IMR-90 (cell line): ENCODE measurements at regions not wholly inside any gene's neighbourhood (a gene's known extent, or its start where the extent isn't known, plus 50 kb on each side); places are given as distances from the start of the nearest gene placed in this dataset.

Experiments
- ATAC-seq: fragments of 200-7000 bp; cut with Tn5 transposase; 2 replicates; pipeline ENCODE4 v1.9.1; 2020; ENCODE audit warnings: low read depth, mild to moderate bottlenecking, moderate library complexity
- BruUV-seq: library from RNA; stranded (reverse); fragments of 400-500 nt; replicated peaks from 2 replicates; lab custom pipeline; 2021; lab: Mats Ljungman, UMichigan
- CTCF ChIA-PET: fragments of 300-600 bp; formaldehyde crosslinking; extraction: SDS; loops from one replicate; lab custom pipeline; 2021; ENCODE audit warnings: antibody characterized with exemption; lab: Yijun Ruan, JAX
- POLR2A ChIA-PET: fragments of 300-600 bp; sonication (Branson Sonifier 250); formaldehyde crosslinking; loops from one replicate; lab custom pipeline; 2022; ENCODE audit warnings: antibody characterized with exemption; ENCODE audit not compliant: unreplicated experiment; lab: Charles Lee
- DNase-seq: peaks from one replicate; pipeline ENCODE4 v3.0.0; 2013
- H2AFZ ChIP-seq: replicated peaks from 2 replicates; pipeline ENCODE3; 2013; ENCODE audit warnings: low read length, mild to moderate bottlenecking; ENCODE audit not compliant: poor library complexity
- H2AK5ac ChIP-seq: 2 replicates; pipeline ENCODE4 v1.6.1; 2013; ENCODE audit warnings: low read depth, low read length, inconsistent platforms
- H2AK9ac ChIP-seq: replicated peaks from 2 replicates; pipeline ENCODE3; 2013; ENCODE audit warnings: mild to moderate bottlenecking, low read depth, low read length, moderate library complexity; ENCODE audit not compliant: poor library complexity
- H2BK120ac ChIP-seq: 2 replicates; pipeline ENCODE4 v1.6.1; 2013; ENCODE audit warnings: low read depth, low read length, inconsistent platforms
- H2BK15ac ChIP-seq: 3 replicates; pipeline ENCODE4 v1.6.1; 2013; ENCODE audit warnings: low read depth, low read length, inconsistent platforms
- H2BK20ac ChIP-seq: 2 replicates; pipeline ENCODE4 v1.6.1; 2013; ENCODE audit warnings: low read depth, mild to moderate bottlenecking, inconsistent platforms, low read length, moderate library complexity
- H2BK5ac ChIP-seq: 2 replicates; pipeline ENCODE4 v1.6.1; 2013; ENCODE audit warnings: mild to moderate bottlenecking, low read depth, low read length, inconsistent platforms; ENCODE audit not compliant: poor library complexity, severe bottlenecking
- H3K14ac ChIP-seq: replicated peaks from 2 replicates; pipeline ENCODE4 v1.6.1; 2013; ENCODE audit warnings: low read depth, low read length, inconsistent platforms
- H3K18ac ChIP-seq: 2 replicates; pipeline ENCODE4 v1.6.1; 2013; ENCODE audit warnings: low read depth, low read length, control low read depth
- H3K23ac ChIP-seq: 2 replicates; pipeline ENCODE4 v1.6.1; 2013; ENCODE audit warnings: low read depth, low read length, inconsistent platforms
- H3K27ac ChIP-seq: 2 replicates; pipeline ENCODE4 v1.5.1; 2013; ENCODE audit warnings: mild to moderate bottlenecking, control low read depth, low read length; ENCODE audit not compliant: insufficient read depth
- H3K27me3 ChIP-seq: 2 replicates; pipeline ENCODE4 v1.6.1; 2013; ENCODE audit warnings: low read length; ENCODE audit not compliant: control insufficient read depth, insufficient read depth
- H3K36me3 ChIP-seq: 2 replicates; pipeline ENCODE4 v1.6.1; 2013; ENCODE audit warnings: low read length, mixed read lengths; ENCODE audit not compliant: control insufficient read depth, insufficient read depth
- H3K4ac ChIP-seq: 2 replicates; pipeline ENCODE4 v1.6.1; 2013; ENCODE audit warnings: low read depth, low read length, inconsistent platforms
- H3K4me1 ChIP-seq: 2 replicates; pipeline ENCODE4 v1.6.1; 2013; ENCODE audit warnings: low read length, mixed read lengths; ENCODE audit not compliant: control insufficient read depth, insufficient read depth
- H3K4me2 ChIP-seq: 2 replicates; pipeline ENCODE4 v1.6.1; 2013; ENCODE audit warnings: low read depth, mild to moderate bottlenecking, control low read depth, low read length, moderate library complexity
- H3K4me3 ChIP-seq: 2 replicates; pipeline ENCODE4 v1.5.1; 2013; ENCODE audit warnings: low read depth, mild to moderate bottlenecking, control low read depth, low read length, moderate library complexity; ENCODE audit not compliant: insufficient read depth
- H3K56ac ChIP-seq: 2 replicates; pipeline ENCODE4 v1.6.1; 2013; ENCODE audit warnings: low read length, inconsistent platforms; ENCODE audit not compliant: insufficient read depth; ENCODE audit errors: extremely low read depth
- H3K79me1 ChIP-seq, 2 experiments: 2 replicates each; pipeline ENCODE4 v1.6.1; 2013; ENCODE audit warnings: low read length in 2 of 2, inconsistent platforms in 1 of 2, low read depth in 1 of 2
- H3K9ac ChIP-seq: 2 replicates; pipeline ENCODE4 v1.6.1; 2013; ENCODE audit warnings: low read depth, low read length, control low read depth
- H3K9me1 ChIP-seq: 2 replicates; pipeline ENCODE4 v1.6.1; 2013; ENCODE audit warnings: low read length, inconsistent platforms; ENCODE audit not compliant: insufficient read depth
- H3K9me3 ChIP-seq: 2 replicates; pipeline ENCODE4 v1.6.1; 2013; ENCODE audit warnings: low read length; ENCODE audit not compliant: control insufficient read depth, insufficient read depth
- H4K20me1 ChIP-seq: 2 replicates; pipeline ENCODE4 v1.6.1; 2013; ENCODE audit warnings: low read length, inconsistent platforms; ENCODE audit not compliant: insufficient read depth
- H4K5ac ChIP-seq: 2 replicates; pipeline ENCODE4 v1.6.1; 2013; ENCODE audit warnings: mild to moderate bottlenecking, low read depth, low read length, control low read depth
- H4K8ac ChIP-seq, 2 experiments: 2 replicates each; pipeline ENCODE4 v1.6.1; 2013; ENCODE audit warnings: low read depth in 2 of 2, low read length in 2 of 2, control low read depth in 1 of 2, inconsistent platforms in 1 of 2
- H4K91ac ChIP-seq: 2 replicates; pipeline ENCODE4 v1.6.1; 2013; ENCODE audit warnings: low read depth, low read length, inconsistent platforms; ENCODE audit not compliant: insufficient read depth
- CHD1 ChIP-seq: IDR thresholded peaks from 2 replicates; pipeline ENCODE4 v1.6.1; 2012; ENCODE audit warnings: low read depth, low read length, improper control_type of control experiment
- ELK1 ChIP-seq: fragments of 150-350 bp; IDR thresholded peaks from 2 replicates; pipeline ENCODE4 v1.6.1; 2016; ENCODE audit warnings: low read depth, mild to moderate bottlenecking, low read length, moderate library complexity, borderline replicate concordance
- RFX5 ChIP-seq: IDR thresholded peaks from 2 replicates; pipeline ENCODE4 v1.8.0; 2012; ENCODE audit warnings: low read depth, mild to moderate bottlenecking, low read length, moderate library complexity
- USF2 ChIP-seq: fragments of 150-350 bp; IDR thresholded peaks from 2 replicates; pipeline ENCODE4 v1.6.1; 2017; ENCODE audit warnings: mild to moderate bottlenecking, antibody characterized with exemption, low read length, low read depth
- WGBS, 2 experiments: methylation state at CpG; one replicate each; pipeline versions ENCODE4 v1.1.5 to v1.1.7; 2013; ENCODE audit warnings: missing lambda C conversion rate in 2 of 2; ENCODE audit not compliant: insufficient read length in 1 of 2; ENCODE audit errors: extremely low coverage in 2 of 2; 5-methylcytosine and 5-hydroxymethylcytosine counted together
- dilution Hi-C: fragments of 300-500 bp; cut with HindIII; formaldehyde crosslinking; loops from one replicate; pipeline ENCODE4 v1.14.3; 2018; ENCODE audit warnings: low sequenced_read_pairs; ENCODE audit not compliant: unreplicated experiment
- in situ Hi-C: fragments of 300-500 bp; cut with MboI; formaldehyde crosslinking; loops from 3 replicates; pipeline ENCODE4 v1.14.3; 2019; ENCODE audit warnings: low sequenced_read_pairs, inconsistent platforms, mixed read lengths
- intact Hi-C: fragments of 100-400 bp; cut with micrococcal nuclease; formaldehyde crosslinking; loops from 2 replicates; pipeline ENCODE4 v1.10.0; 2022

GRCh38 chr2:107589079-107589491 lies 237.6 kb upstream of the RGPD4 start:
- Histone ChIP-seq H2AK9ac (no peak overlapping the region), H3K9ac (no peak overlapping the region), H2BK5ac (no peak overlapping the region), H4K8ac (0 out of 4 replicates have a peak overlapping the region, but pooled peaks of 1 of the 2 experiments have one; percentile 47), H3K4me2 (no peak overlapping the region; the same call in 1 of the 2 replicates), H3K27ac (no peak overlapping the region), H3K36me3 (no peaks in the 10 kb centered on the region), H3K23ac (no peak overlapping the region), H3K9me3 (no peaks in the 10 kb centered on the region), H2BK20ac (peak overlapping the region; percentile 3; the same call in 1 of the 2 replicates), H4K5ac (peak overlapping the region; percentile 13; the same call in 1 of the 2 replicates), H3K4me3 (no peak overlapping the region), H2AFZ (no peak overlapping the region), H4K91ac (no peak overlapping the region), H3K18ac (peak overlapping the region; percentile 45; the same call in 1 of the 2 replicates), H3K9me1 (peaks cover 4% of the 10 kb centered on the region; the same call in 1 of the 2 replicates), H2AK5ac (no peak overlapping the region), H3K27me3 (no peaks in the 10 kb centered on the region), H3K4me1 (peaks cover 14% of the 10 kb centered on the region), H3K56ac (no peak overlapping the region), H3K4ac (no peak overlapping the region), H3K79me1 (no peaks in the 10 kb centered on the region), H3K14ac (no peak overlapping the region; the same call in 1 of the 2 replicates), H2BK15ac (0 out of 3 replicates have a peak overlapping the region, but pooled peaks have one; percentile 11), H4K20me1 (no peaks in the 10 kb centered on the region), H2BK120ac (0 out of 2 replicates have a peak overlapping the region, but pooled peaks have one; percentile 3)
- ChIA-PET CTCF (interaction anchor here (1.8 kb wide), 1 partner anchor 14 kb away, joined by 4 read pairs; no protein-coding TSS in a partner anchor), POLR2A (no interaction called here)
- dilution Hi-C loops, result no loop called here
- TF ChIP-seq ELK1 (no peak), CHD1 (no peak), RFX5 (no peak), USF2 (no peak)
- DNase-seq (peak; percentile 28), ATAC-seq (no peak)
- in situ Hi-C loops, result no loop called here
- WGBS, 2 experiments, result no CpG with 5 or more reads among the region's 3 CpGs
- intact Hi-C loops, result no loop called here
- BruUV-seq, result no TSS peak
